GM18873 (cell line): ENCODE measurements at regions not wholly inside any gene's neighbourhood (a gene's known extent, or its start where the extent isn't known, plus 50 kb on each side); places are given as distances from the start of the nearest gene placed in this dataset.
"Not testable (repeated sequence)": the region's sequence is repeated elsewhere in the genome, so short reads cannot be mapped to it uniquely, and the experiment has no call there.

ENCODE experiments used
- ATAC-seq: cut with Tn5 transposase; IDR thresholded peaks from one replicate; pipeline ENCODE4 v1.9.1; 2021; ENCODE audit warnings: mild to moderate bottlenecking, moderate library complexity, moderate number of reproducible peaks; ENCODE audit not compliant: unreplicated experiment, low FRiP score

DNA sequence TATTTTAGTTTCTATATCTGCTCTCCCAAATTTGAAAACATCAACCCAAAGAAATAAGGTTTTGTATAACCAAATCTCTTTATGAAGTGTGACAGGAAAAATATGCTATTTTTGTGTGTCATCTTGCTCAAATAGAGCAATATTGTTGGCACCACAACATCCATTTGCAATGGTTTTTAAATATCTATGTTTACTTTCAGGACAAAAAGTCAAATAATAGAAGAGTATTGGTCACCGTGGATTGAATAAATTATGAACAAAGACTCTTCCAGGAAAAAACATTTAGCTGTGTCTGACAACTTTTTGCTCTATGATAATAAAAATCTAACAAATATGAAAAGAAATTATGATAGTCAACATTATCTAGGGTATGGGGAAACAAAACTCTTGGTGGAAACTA is 439.2 kb downstream of the BTG1 start:
- ATAC-seq: no peak

DNA sequence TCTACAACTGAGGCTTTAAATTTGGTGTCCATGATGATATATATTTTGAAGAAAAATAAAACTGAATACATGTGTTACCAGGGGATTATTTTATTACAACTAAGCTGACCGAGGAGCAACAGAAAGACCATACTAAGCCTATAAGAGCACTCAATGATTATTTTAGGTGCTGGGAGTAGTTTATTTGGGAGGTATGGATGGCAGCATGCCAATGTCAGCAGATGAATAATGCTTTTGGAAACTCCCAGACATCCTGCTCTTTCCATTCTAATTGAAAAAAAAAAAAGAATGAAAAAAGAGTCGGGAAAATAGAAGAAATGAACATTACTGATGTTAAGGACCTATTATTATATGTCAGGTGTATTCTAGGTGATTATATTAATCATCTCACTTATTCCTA is 441.2 kb downstream of the BTG1 start:
- ATAC-seq: no peak

DNA sequence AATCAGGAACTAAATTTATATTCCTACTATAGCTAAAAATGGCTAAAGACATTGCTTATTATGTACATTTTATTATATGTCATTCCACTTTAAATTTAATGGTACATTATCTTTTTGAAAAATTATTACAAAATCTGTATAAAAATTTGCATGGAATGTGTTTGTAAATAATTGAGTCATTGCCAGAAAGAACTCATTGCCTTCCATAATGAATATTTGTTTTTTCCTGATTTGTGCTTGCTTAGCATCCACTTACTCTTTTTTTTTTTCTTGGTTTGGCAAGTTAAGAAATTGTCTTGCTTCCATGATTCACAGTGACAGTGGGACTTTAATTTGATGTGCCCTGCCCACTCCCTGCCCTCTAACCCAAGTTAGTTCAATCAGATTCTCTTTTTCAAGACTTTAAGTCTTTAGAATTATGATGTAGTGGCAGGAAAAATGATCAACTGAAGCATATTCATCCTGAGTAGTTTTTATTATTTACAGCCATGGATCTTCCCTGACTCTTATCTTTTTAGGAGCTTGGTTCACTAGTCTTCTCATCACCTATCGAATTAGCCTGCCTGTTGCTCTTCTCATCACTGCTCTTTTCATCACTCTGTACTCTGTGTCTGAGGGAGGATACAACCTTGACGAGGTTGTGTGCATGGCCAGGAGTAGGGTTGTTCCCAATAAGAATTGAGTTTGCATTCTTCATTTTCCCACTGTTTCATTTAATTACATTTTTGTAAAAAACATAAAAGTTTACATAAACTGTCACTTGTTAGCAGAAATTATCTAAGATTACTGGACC is 442.0 kb downstream of the BTG1 start:
- no peak for ATAC-seq

DNA sequence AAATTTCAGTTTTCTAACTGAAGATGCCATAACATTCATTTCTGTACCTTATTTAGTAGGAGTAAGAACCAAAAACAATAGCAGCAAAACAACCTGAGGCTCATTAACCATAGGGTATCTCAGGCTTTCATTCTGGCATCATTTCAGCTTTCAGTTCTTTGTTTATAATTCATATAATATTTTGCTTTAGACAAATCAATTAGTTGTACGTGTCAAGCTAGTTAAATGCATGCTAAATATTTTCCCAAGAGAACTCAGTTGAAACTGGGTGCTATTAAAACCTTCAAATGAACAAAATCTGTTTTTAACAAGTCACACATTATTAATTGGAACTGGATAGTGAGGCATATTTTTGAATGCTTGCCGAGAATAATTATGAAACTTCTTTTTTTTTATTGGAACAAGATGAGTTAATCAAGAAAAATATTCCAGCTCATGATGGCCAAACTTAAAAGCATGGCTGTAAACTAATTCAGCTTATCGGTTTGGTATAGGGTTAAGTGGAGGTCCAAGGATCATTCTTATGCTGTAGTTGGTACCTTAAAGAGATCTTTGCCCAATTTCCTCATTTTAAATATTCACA is 442.7 kb downstream of the BTG1 start:
- no peak for ATAC-seq

DNA sequence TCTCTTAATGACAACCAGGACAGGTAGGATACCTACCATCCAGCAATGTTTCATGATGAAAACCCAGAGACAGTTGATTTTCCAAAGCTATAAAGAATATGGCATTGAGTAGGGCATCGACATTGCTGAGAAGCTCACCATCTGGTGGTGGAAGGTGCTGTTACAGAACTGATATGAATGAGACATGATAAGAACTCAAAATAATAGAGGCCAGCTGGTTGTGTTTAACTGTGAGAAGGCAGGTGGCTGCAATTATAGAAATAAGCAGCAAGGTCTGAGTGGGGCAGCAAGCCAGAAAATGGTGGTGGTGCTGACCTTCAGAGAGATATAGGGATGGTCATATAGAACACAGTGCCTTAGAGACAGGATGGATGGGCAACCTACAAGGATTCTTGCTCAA is 449.7 kb downstream of the BTG1 start:
- no peak for ATAC-seq

GRCh38 chr12:91695406-91695805 is 450.2 kb downstream of the BTG1 start:
- not testable (repeated sequence) for ATAC-seq

DNA sequence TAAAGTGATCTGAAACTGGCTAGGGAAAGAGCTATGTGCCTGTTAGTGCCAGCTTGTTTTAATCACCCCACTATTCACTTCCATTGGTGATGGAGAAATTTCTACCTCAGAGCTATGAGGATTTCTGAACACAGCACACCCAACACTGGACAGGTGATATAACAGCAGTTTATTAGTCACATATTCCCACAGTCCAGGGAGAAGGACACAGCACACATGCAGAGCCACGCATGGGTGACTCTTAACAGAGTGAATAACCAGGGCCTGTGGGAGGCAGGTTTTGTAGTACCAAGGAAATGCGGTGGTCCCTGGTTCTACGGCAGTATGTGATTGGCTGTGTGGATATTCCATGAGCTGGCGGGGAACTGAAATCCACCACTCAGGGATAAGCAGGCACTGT is 455.1 kb downstream of the BTG1 start:
- ATAC-seq: no peak

DNA sequence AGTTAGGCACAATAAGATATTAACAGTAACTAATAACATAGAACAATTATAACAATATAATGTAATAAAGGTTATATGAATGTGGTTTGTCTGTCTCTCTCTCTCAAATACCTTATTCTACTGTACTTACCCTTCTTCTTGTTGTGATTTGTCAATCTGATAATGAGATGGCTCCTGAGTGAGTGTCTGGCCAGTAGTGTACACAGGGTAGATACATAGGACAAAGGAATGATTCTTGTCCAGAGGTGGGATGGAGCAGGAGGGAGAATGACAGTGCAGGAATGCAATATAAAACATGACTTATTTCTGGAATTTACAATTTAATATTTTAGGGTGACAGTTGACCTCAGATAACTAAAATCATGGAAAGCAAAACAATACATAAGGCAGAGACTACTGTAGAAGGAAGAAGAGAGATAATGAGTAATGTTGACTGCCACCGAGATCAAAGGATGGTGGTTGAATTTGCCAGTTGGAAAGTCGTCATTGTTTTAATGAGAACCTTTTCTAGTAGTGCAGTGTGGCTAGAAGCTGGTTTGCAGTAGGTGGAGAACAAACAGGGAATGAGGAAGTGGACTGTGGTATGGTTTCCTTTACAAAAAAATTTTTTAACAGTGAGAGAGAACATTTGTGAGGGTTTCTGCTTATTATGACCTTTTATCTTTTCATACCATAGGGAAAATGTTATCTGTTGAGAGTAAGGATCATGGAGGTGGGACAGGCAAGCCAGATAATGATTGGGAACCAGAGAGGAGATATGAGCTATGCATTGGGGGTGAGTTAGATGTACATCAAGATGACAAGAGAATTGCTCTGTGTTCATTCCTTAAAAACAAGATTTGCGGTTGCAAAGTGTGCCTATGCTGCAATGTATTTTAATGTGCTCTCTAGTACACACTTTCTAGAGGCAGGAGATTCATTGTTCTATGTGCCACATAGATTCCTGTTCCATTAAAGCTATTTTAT is 458.3 kb downstream of the BTG1 start:
- no peak for ATAC-seq

DNA sequence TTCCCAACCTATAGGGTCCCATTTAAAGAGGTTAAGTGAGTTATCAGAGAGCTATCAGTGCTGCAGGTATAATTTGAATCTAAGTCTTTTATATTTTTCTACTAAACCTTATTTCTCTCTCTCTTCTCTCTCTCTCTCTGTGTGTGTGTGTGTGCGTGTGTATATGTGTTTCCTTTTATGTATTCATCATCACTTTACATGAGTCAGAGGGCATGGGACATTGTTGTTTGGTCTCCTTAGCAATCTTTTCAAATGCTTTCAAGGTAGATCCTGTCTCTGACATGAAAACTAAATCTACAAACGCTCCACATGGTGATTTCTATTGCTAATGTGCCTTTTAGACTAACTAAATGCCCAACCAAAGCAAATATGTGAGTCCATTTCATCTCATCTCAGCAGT is 459.7 kb downstream of the BTG1 start:
- ATAC-seq: no peak

GRCh38 chr12:91681751-91682150 is 463.9 kb downstream of the BTG1 start:
- no peak for ATAC-seq

DNA sequence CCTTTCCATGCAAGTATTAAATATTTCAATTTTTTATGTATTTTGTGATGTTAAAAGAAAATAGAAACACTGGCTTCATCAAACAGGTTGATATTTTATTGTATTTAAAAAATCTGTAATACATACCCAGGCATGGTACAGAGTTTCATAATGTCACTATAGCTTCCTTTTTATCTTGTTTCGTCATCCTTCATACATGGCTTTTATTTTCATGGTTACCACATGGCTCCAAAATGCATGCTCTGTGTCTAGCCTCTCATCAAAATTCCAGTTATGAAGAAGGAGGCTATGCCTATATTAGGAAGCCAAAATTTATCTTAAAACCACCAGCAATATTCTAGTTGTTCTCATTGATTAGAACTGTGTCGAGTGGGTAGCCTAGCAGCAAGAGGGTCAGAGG is 464.8 kb downstream of the BTG1 start:
- ATAC-seq: no peak

DNA sequence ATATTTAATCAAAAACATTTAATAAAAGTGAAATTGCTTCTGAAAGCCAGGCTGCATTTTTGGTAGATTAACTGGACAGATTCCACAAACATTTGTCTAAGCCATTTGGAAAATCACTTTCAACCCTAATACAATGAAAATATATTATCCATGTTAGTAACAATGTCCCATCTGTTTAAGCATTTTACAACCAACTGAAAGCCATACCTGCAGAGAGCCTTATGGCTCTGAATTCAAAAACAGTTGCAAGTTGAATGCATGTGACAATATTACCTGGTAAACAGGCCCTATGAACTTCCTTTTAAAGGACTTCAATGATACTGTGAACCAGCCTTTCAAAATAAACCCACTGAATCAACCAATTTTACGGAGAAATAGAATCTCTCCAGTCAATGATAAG is 468.1 kb downstream of the BTG1 start:
- ATAC-seq: no peak

DNA sequence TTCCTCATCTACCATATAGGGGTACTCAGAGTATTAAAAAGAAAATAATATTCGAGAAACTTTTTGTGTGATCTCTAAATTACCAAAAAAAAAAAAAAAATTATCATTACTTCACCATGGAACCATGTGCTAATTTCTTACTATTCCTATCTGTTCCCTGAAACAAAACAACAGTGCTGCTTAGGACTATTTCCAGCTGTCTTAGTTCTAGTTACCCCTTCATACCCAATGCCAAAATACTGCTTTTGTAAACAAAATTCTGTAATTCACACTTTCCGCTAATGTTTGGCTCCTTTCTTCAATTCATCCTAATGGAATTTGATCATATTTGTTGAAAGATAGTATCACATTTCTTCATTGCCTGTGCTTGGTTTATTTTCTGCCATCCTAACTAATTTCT is 470.2 kb downstream of the BTG1 start:
- no peak for ATAC-seq

DNA sequence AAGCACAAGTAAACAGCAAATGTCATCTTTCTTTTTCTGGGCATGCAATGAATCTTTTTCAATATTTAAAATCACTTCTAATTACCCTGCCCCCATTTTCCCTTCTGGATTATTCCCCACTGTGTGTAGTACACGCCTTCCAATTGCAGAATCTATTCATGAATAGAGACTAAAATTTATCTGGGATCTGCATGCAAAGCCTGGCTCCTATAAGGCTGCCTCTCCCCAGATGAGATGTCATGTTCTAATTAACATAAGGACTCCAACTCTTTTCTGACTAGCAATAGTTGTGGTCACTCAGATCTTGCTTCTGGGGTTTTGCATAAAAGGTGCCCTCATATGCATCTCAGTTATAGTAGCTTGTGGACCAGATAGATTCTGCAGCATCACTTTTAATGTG is 473.5 kb downstream of the BTG1 start:
- no peak for ATAC-seq

DNA sequence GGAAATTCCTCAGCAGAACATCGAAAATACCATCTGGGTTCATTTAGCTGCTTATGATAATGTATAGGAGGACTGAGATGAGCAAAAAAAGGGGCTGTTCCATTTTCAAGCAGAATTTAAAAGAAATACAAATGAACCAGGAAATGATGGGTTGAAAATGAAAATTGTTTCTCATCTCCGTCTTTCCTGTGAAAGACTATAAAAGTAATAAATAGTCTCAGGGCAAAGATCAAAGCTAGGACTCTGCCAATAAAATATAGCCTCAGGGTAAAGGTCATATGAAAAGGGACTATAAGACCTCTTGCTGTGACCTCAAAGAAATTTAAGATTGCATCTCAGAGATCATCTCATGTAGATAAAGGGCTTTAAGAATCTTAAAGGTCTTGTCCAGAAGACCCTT is 478.0 kb downstream of the BTG1 start:
- no peak for ATAC-seq

GRCh38 chr12:91663744-91664143 is 481.1 kb upstream of the DCN start:
- no peak for ATAC-seq

GRCh38 chr12:91663310-91663709 is 480.7 kb upstream of the DCN start:
- no peak for ATAC-seq

GRCh38 chr12:91662021-91662420 is 479.4 kb upstream of the DCN start:
- ATAC-seq: no peak

- no peak for ATAC-seq
Measured at GRCh38 chr12:91657032-91657431, 474.4 kb upstream of the DCN start.

- ATAC-seq: no peak
Measured at GRCh38 chr12:91655966-91656365, 473.3 kb upstream of the DCN start.

GRCh38 chr12:91654087-91654486 is 471.5 kb upstream of the DCN start:
- no peak for ATAC-seq
